Thoracic aorta (tissue), 2 donors: ENCODE measurements at regions not wholly inside any gene's neighbourhood (a gene's known extent, or its start where the extent isn't known, plus 50 kb on each side); places are given as distances from the start of the nearest gene placed in this dataset.

Experiments used
- ATAC-seq: fragments of 150-250 bp; one replicate; pipeline ENCODE4 v1.8.0; 2017; ENCODE audit warnings: low read depth; ENCODE audit not compliant: insufficient number of reproducible peaks, low FRiP score
- DNase-seq: peaks from one replicate; pipeline ENCODE4 v3.0.0-alpha.2; 2020; ENCODE audit warnings: low spot score
- H3K27ac ChIP-seq, 2 donors: fragments of 200-600 bp; sonication (generic); 1 replicate in 1 of 2; 2 replicates in 1 of 2; pipeline ENCODE4 v1.5.1; 2016; ENCODE audit warnings: mild to moderate bottlenecking in 2 of 2, moderate library complexity in 2 of 2
- H3K27me3 ChIP-seq: fragments of 200-600 bp; sonication (generic); replicated peaks from 2 replicates; pipeline ENCODE4 v1.6.0; 2016; ENCODE audit warnings: mild to moderate bottlenecking; ENCODE audit not compliant: insufficient read depth
- H3K36me3 ChIP-seq: fragments of 200-600 bp; sonication (generic); one replicate; pipeline ENCODE4 v1.5.1; 2016
- H3K4me1 ChIP-seq, 2 donors: fragments of 200-600 bp; sonication (generic); 1 replicate in 1 of 2; 2 replicates in 1 of 2; pipeline versions ENCODE4 v1.5.1 to v1.6.0; 2016; ENCODE audit warnings: low read depth in 2 of 2, mild to moderate bottlenecking in 1 of 2; ENCODE audit not compliant: control insufficient read depth in 1 of 2
- H3K4me3 ChIP-seq: fragments of 200-600 bp; sonication (generic); 2 replicates; pipeline ENCODE4 v1.5.1; 2016; ENCODE audit warnings: mild to moderate bottlenecking
- H3K9me3 ChIP-seq: fragments of 200-600 bp; sonication (generic); 2 replicates; pipeline ENCODE4 v1.5.1; 2016
- CTCF ChIP-seq: fragments of 200-600 bp; sonication (generic); IDR thresholded peaks from one replicate; pipeline ENCODE4 v1.5.1; 2019; ENCODE audit warnings: antibody characterized with exemption

DNA sequence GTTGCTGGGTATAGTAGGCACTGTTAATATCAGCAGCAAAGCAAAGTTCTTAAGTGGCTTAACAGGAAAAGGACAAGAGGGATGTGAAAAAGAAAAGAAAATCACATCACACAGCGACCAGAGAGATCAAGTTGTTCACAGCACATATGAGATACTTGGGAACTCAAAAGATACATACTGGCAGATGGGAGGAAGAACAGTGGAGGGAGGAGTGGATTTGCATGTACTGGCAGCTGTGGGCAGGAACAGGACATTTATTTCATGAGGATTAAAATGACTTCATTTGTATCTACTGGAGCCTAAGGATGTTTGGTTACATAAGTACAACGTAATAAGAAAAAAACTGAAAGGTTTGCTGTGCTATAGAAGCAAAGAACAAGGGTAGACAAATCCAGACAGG, 136.5 kb upstream of the IFNG-AS1 start:
- Histone ChIP-seq H3K27me3 (no peaks in the 10 kb centered on the region), H3K27ac (no peak overlapping the region), H3K4me3 (no peak overlapping the region), H3K4me1 (no peaks in the 10 kb centered on the region), H3K9me3 (no peaks in the 10 kb centered on the region), H3K36me3 (no peaks in the 10 kb centered on the region)
- no peak for DNase-seq
- ATAC-seq: no peak
- TF ChIP-seq CTCF: no peak

DNA sequence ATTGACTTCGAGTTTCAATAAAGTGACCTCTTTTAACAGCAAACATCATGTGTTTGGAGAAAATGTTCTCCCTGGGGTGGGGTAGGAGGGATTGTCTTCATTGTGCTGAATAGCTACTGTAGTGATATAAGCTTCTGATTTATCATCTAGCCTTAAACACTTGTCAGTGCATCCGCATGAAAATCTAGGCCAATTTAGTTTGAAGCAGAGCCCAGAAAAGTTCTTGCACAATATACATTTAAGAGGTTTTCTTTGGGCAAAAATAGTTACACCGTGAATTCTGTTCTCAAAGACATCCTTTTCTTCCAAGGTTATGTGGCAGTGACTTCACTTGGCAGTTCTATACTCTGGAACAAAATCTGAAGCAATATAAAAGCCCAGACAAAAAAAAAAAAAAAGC, 136.0 kb upstream of the IFNG-AS1 start:
- Histone ChIP-seq H3K27me3 (no peaks in the 10 kb centered on the region), H3K4me1 (no peaks in the 10 kb centered on the region), H3K36me3 (no peaks in the 10 kb centered on the region), H3K4me3 (no peak overlapping the region), H3K9me3 (no peaks in the 10 kb centered on the region), H3K27ac (no peak overlapping the region)
- no peak for DNase-seq
- TF ChIP-seq CTCF: no peak
- ATAC-seq: no peak

- DNase-seq: no peak
- Histone ChIP-seq H3K36me3 (no peaks in the 10 kb centered on the region), H3K27me3 (no peaks in the 10 kb centered on the region), H3K27ac (no peak overlapping the region), H3K4me1 (no peaks in the 10 kb centered on the region), H3K9me3 (no peaks in the 10 kb centered on the region), H3K4me3 (no peak overlapping the region)
- TF ChIP-seq CTCF: no peak
- ATAC-seq: no peak
These were observed 134.9 kb upstream of the IFNG-AS1 start for GRCh38 chr12:67854351-67854750.

DNA sequence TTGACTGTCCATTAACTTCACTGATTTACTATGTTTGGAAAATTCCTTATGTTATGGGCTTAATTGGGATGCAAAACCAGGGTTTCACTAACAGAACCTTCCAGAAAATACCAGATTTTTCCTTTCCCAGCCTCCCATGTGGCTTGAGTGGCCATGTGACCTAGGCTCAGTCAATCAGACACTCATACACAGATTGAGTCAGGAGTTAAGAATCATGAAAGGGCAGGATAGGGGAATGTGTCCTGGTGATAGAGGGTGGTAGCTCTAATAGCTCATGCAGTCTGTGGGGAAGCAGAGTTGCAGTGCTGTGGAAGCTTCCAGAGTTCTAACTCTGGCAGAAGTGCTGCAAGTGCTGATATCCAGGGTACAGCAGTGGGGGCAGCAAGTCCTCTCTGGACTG, 134.1 kb upstream of the IFNG-AS1 start:
- Histone ChIP-seq H3K36me3 (no peaks in the 10 kb centered on the region), H3K27me3 (no peaks in the 10 kb centered on the region), H3K4me1 (no peaks in the 10 kb centered on the region), H3K4me3 (no peak overlapping the region), H3K9me3 (no peaks in the 10 kb centered on the region), H3K27ac (no peak overlapping the region)
- DNase-seq: no peak
- ATAC-seq: no peak
- TF ChIP-seq CTCF: no peak

DNA sequence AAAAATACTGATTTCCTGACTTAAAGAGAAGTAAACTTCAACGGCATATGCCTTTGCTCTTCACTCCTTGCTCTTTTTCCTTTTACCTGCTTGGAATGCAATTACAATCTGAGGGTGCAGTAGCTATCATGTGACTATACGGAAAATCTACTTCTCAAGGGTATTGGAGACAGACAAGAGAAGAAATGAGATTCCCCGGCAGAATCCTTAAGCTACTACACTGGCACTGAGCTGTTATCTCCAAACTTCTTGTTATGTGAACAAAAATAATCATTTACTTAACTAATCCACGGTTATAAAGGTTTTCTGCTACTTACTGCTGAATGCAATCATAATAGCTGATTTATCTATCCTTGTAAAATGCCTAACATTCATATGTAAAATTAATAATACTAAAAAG, 118.0 kb upstream of the IFNG-AS1 start:
- Histone ChIP-seq H3K27ac (no peak overlapping the region), H3K4me1 (no peaks in the 10 kb centered on the region), H3K4me3 (no peak overlapping the region), H3K36me3 (no peaks in the 10 kb centered on the region), H3K9me3 (no peaks in the 10 kb centered on the region), H3K27me3 (no peaks in the 10 kb centered on the region)
- ATAC-seq: no peak
- no peak for TF ChIP-seq CTCF
- DNase-seq: no peak
